K562 (cell line): ENCODE measurements at regions not wholly inside any gene's neighbourhood (a gene's known extent, or its start where the extent isn't known, plus 50 kb on each side); places are given as distances from the start of the nearest gene placed in this dataset.

Experiments used
- CCAR2 ChIP-seq: fragments of 200-400 bp; formaldehyde crosslinking; IDR thresholded peaks from 2 replicates; pipeline ENCODE4 v1.6.1; 2017; ENCODE audit warnings: mild to moderate bottlenecking, low read depth, low read length
- CREM ChIP-seq: IDR thresholded peaks from 2 replicates; pipeline ENCODE4 v1.6.1; 2014; ENCODE audit warnings: antibody characterized with exemption, low read depth
- EP400 ChIP-seq: fragments of 450-650 bp; IDR thresholded peaks from 2 replicates; pipeline ENCODE4 v1.6.1; 2017; ENCODE audit warnings: antibody characterized with exemption, mild to moderate bottlenecking, moderate library complexity
- ETS1 ChIP-seq: conservative IDR thresholded peaks from 2 replicates; pipeline ENCODE4 v1.6.1; 2011; ENCODE audit warnings: low read depth, mild to moderate bottlenecking, low read length; ENCODE audit not compliant: control insufficient read depth
- JUND ChIP-seq, 2 experiments: IDR thresholded peaks; 2 replicates in 1 of 2; 3 replicates in 1 of 2; pipeline ENCODE4 v1.6.1; 2011; ENCODE audit warnings: borderline replicate concordance in 2 of 2, low read depth in 2 of 2, low read length in 2 of 2, improper control_type of control experiment in 1 of 2, missing biosample characterization in 1 of 2, missing genetic modification characterization in 1 of 2, missing genetic modification reagents in 1 of 2
- NCOA6 ChIP-seq: fragments of 450-650 bp; IDR thresholded peaks from 2 replicates; pipeline ENCODE4 v1.6.1; 2017; ENCODE audit warnings: mild to moderate bottlenecking
- NR2C2 ChIP-seq, 2 experiments: fragments of 200-800 bp in 1 of 2; sonication (Bioruptor generic) in 1 of 2; sonication (generic) in 1 of 2; formaldehyde crosslinking in 1 of 2; IDR thresholded peaks; 2 replicates each; pipeline versions ENCODE4 v1.6.1 to v1.8.0; 2016 to 2022; ENCODE audit warnings: mild to moderate bottlenecking in 1 of 2, missing compliant biosample characterization in 1 of 2, missing genetic modification characterization in 1 of 2, missing genetic modification reagents in 1 of 2
- PCBP2 ChIP-seq: fragments of 200-400 bp; formaldehyde crosslinking; IDR thresholded peaks from 2 replicates; pipeline ENCODE4 v1.6.1; 2018; ENCODE audit warnings: low read length, low read depth, mild to moderate bottlenecking, moderate library complexity; ENCODE audit not compliant: poor library complexity, severe bottlenecking
- RB1 ChIP-seq: fragments of 450-650 bp; IDR thresholded peaks from 2 replicates; pipeline ENCODE4 v1.6.1; 2017; ENCODE audit warnings: low read depth, mild to moderate bottlenecking
- SMARCE1 ChIP-seq: fragments of 450-650 bp; IDR thresholded peaks from 2 replicates; pipeline ENCODE4 v1.7.1; 2016; ENCODE audit warnings: mild to moderate bottlenecking
- SPI1 ChIP-seq: IDR thresholded peaks from 2 replicates; pipeline ENCODE4 v1.6.1; 2011; ENCODE audit warnings: low read depth, low read length, control low read depth, borderline replicate concordance
- TRIM24 ChIP-seq, 2 experiments: fragments of 450-650 bp; IDR thresholded peaks; 2 replicates each; pipeline ENCODE4 v1.6.1; 2016
- ZNF77 ChIP-seq: fragments of 250-450 bp; sonication (Bioruptor Pico); IDR thresholded peaks from 2 replicates; pipeline ENCODE4 v1.5.0; 2020
- TF ChIP-seq, protein P1 (sequence below): sonication (generic); IDR thresholded peaks from 2 replicates; pipeline ENCODE4 v1.6.1; 2016
- TF ChIP-seq, protein P2 (sequence below): fragments of 150-350 bp; conservative IDR thresholded peaks from 2 replicates; pipeline ENCODE4 v1.6.1; 2014; ENCODE audit warnings: low read length
- TF ChIP-seq, protein P3 (sequence below): fragments of 450-650 bp; IDR thresholded peaks from 2 replicates; pipeline ENCODE4 v1.6.1; 2016; ENCODE audit warnings: mild to moderate bottlenecking
- TF ChIP-seq, protein P4 (sequence below): sonication (generic); formaldehyde crosslinking; IDR thresholded peaks from 2 replicates; pipeline ENCODE4 v1.8.0; 2022; ENCODE audit warnings: mild to moderate bottlenecking, missing genetic modification reagents

DNA sequence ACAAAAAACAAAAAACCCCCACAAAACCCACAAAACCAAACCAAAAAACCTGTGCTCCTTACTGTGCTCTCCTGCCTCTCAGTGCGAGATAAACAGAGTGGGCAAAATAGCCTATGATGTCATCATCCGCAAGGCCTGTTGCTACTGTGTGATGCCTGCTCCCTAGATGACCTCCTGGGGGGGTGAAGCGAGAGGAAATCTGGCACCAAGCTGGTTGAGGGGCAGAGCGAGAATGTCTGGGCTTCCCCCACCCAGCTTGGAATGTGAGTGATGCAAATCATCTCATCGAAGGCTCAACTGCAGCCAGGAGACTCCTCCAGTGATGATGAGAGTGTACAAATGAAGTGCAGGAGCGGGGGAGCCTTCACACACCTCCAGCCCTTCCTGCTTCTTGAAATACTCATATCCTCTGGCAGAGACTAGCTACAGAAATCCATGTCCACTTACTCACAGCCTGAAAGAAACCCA is 57.7 kb upstream of the MAP4K3 start (continued):
- TF ChIP-seq, protein P1, sequence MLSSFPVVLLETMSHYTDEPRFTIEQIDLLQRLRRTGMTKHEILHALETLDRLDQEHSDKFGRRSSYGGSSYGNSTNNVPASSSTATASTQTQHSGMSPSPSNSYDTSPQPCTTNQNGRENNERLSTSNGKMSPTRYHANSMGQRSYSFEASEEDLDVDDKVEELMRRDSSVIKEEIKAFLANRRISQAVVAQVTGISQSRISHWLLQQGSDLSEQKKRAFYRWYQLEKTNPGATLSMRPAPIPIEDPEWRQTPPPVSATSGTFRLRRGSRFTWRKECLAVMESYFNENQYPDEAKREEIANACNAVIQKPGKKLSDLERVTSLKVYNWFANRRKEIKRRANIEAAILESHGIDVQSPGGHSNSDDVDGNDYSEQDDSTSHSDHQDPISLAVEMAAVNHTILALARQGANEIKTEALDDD = 0 out of 2 replicates have a peak, but pooled peaks have one; percentile 25
- TF ChIP-seq JUND (IDR thresholded peaks at IDR 0.05; ENCODE audit: borderline replicate concordance, low read depth, low read length) (peak; percentile 69), JUND (tag; IDR thresholded peaks at IDR 0.05; ENCODE audit: borderline replicate concordance, low read depth, low read length) (peak; percentile 41; the same call in 1 of the 3 replicates), ETS1 (no peak), EP400 (no peak), SPI1 (no peak), NR2C2 (CRISPR knock-in tag; IDR thresholded peaks at IDR 0.05) (no peak), NR2C2 (tag; IDR thresholded peaks at IDR 0.05) (peak; percentile 34; the same call in 1 of the 2 replicates), NCOA6 (no peak), ZNF77 (CRISPR knock-in tag) (no peak), CREM (peak; percentile 54; the same call in 1 of the 2 replicates), CCAR2 (no peak), TRIM24 (IDR thresholded peaks at IDR 0.05) (peak; percentile 36 to 45; a peak in 2 of 4 replicates), PCBP2 (no peak), RB1 (no peak), SMARCE1 (peak; percentile 36; the same call in 1 of the 2 replicates)
- TF ChIP-seq, protein P2, sequence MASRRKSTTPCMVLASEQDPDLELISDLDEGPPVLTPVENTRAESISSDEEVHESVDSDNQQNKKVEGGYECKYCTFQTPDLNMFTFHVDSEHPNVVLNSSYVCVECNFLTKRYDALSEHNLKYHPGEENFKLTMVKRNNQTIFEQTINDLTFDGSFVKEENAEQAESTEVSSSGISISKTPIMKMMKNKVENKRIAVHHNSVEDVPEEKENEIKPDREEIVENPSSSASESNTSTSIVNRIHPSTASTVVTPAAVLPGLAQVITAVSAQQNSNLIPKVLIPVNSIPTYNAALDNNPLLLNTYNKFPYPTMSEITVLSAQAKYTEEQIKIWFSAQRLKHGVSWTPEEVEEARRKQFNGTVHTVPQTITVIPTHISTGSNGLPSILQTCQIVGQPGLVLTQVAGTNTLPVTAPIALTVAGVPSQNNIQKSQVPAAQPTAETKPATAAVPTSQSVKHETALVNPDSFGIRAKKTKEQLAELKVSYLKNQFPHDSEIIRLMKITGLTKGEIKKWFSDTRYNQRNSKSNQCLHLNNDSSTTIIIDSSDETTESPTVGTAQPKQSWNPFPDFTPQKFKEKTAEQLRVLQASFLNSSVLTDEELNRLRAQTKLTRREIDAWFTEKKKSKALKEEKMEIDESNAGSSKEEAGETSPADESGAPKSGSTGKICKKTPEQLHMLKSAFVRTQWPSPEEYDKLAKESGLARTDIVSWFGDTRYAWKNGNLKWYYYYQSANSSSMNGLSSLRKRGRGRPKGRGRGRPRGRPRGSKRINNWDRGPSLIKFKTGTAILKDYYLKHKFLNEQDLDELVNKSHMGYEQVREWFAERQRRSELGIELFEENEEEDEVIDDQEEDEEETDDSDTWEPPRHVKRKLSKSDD = no peak
- TF ChIP-seq, protein P3, sequence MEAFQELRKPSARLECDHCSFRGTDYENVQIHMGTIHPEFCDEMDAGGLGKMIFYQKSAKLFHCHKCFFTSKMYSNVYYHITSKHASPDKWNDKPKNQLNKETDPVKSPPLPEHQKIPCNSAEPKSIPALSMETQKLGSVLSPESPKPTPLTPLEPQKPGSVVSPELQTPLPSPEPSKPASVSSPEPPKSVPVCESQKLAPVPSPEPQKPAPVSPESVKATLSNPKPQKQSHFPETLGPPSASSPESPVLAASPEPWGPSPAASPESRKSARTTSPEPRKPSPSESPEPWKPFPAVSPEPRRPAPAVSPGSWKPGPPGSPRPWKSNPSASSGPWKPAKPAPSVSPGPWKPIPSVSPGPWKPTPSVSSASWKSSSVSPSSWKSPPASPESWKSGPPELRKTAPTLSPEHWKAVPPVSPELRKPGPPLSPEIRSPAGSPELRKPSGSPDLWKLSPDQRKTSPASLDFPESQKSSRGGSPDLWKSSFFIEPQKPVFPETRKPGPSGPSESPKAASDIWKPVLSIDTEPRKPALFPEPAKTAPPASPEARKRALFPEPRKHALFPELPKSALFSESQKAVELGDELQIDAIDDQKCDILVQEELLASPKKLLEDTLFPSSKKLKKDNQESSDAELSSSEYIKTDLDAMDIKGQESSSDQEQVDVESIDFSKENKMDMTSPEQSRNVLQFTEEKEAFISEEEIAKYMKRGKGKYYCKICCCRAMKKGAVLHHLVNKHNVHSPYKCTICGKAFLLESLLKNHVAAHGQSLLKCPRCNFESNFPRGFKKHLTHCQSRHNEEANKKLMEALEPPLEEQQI = no peak
- TF ChIP-seq, protein P4, sequence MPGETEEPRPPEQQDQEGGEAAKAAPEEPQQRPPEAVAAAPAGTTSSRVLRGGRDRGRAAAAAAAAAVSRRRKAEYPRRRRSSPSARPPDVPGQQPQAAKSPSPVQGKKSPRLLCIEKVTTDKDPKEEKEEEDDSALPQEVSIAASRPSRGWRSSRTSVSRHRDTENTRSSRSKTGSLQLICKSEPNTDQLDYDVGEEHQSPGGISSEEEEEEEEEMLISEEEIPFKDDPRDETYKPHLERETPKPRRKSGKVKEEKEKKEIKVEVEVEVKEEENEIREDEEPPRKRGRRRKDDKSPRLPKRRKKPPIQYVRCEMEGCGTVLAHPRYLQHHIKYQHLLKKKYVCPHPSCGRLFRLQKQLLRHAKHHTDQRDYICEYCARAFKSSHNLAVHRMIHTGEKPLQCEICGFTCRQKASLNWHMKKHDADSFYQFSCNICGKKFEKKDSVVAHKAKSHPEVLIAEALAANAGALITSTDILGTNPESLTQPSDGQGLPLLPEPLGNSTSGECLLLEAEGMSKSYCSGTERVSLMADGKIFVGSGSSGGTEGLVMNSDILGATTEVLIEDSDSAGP (CRISPR knock-in tag) = no peak
